ENCODE measurements at regions not wholly inside any gene's neighbourhood (a gene's known extent, or its start where the extent isn't known, plus 50 kb on each side); places are given as distances from the start of the nearest gene placed in this dataset.

GRCh38 chr20:51204794-51205193 lies 181.9 kb upstream of the KCNG1 start:
- TF ChIP-seq CTCF (IDR thresholded peaks at IDR 0.05; ENCODE audit: insufficient read depth, low read length, poor library complexity, severe bottlenecking): no peak
- TF ChIP-seq EZH2phosphoT487 (conservative IDR thresholded peaks at IDR 0.05; ENCODE audit: low read length): no peak

Measured in SU-DHL-6 (cell line).